GM23338 (cell line): ENCODE measurements at regions not wholly inside any gene's neighbourhood (a gene's known extent, or its start where the extent isn't known, plus 50 kb on each side); places are given as distances from the start of the nearest gene placed in this dataset.

ENCODE experiments used
- ATAC-seq: fragments of 200-7000 bp; cut with Tn5 transposase; 3 replicates; pipeline ENCODE4 v1.9.1; 2020
- DNase-seq: peaks from one replicate; pipeline ENCODE4 v3.0.0-alpha.2; 2015; ENCODE audit warnings: low spot score
- H2AFZ ChIP-seq: fragments of 200-600 bp; sonication (generic); 2 replicates; pipeline ENCODE4 v1.8.0; 2016; ENCODE audit warnings: antibody characterized with exemption, mild to moderate bottlenecking, moderate library complexity
- H3F3A ChIP-seq: fragments of 200-600 bp; sonication (generic); replicated peaks from 2 replicates; pipeline ENCODE4 v1.8.0; 2017; ENCODE audit warnings: antibody characterized with exemption, mixed run types, low read depth
- H3K27ac ChIP-seq: fragments of 200-600 bp; sonication (generic); 2 replicates; pipeline ENCODE4 v1.6.1; 2016; ENCODE audit warnings: low read depth
- H3K27me3 ChIP-seq: fragments of 200-600 bp; sonication (generic); 2 replicates; pipeline ENCODE4 v1.8.0; 2016; ENCODE audit warnings: mild to moderate bottlenecking, mixed run types, moderate library complexity; ENCODE audit not compliant: insufficient read depth
- H3K36me3 ChIP-seq: fragments of 200-600 bp; sonication (generic); 2 replicates; pipeline ENCODE4 v1.8.0; 2016; ENCODE audit warnings: mild to moderate bottlenecking; ENCODE audit not compliant: insufficient read depth
- H3K4me1 ChIP-seq: fragments of 200-600 bp; sonication (generic); 2 replicates; pipeline ENCODE4 v1.8.0; 2016; ENCODE audit warnings: mild to moderate bottlenecking, moderate library complexity; ENCODE audit not compliant: insufficient read depth
- H3K4me2 ChIP-seq: fragments of 200-600 bp; sonication (generic); 2 replicates; pipeline ENCODE4 v1.7.1; 2017; ENCODE audit warnings: mixed run types
- H3K4me3 ChIP-seq: fragments of 200-600 bp; sonication (generic); 2 replicates; pipeline ENCODE4 v1.6.1; 2016; ENCODE audit warnings: mixed run types
- H3K79me2 ChIP-seq: fragments of 200-600 bp; sonication (generic); replicated peaks from 2 replicates; pipeline ENCODE4 v1.8.0; 2017; ENCODE audit warnings: mild to moderate bottlenecking; ENCODE audit not compliant: insufficient read depth
- H3K9me2 ChIP-seq: fragments of 200-600 bp; sonication (generic); 2 replicates; pipeline ENCODE4 v1.8.0; 2017; ENCODE audit not compliant: insufficient read depth
- H4K20me1 ChIP-seq: fragments of 200-600 bp; sonication (generic); replicated peaks from 2 replicates; pipeline ENCODE4 v1.8.0; 2017; ENCODE audit warnings: mild to moderate bottlenecking; ENCODE audit not compliant: insufficient read depth
- H3K27ac Mint-ChIP-seq: 2 replicates; pipeline ENCODE4 v1.8.0; 2020; ENCODE audit warnings: inconsistent platforms, mild to moderate bottlenecking, moderate library complexity, mixed read lengths
- H3K27me3 Mint-ChIP-seq: 3 replicates; pipeline ENCODE4 v1.8.0; 2022; ENCODE audit warnings: low read depth, mild to moderate bottlenecking, moderate library complexity, mixed read lengths, inconsistent platforms; ENCODE audit not compliant: insufficient read depth, poor library complexity
- H3K36me3 Mint-ChIP-seq: 3 replicates; pipeline ENCODE4 v1.8.0; 2021; ENCODE audit warnings: low read depth, mild to moderate bottlenecking, inconsistent platforms, moderate library complexity, mixed read lengths
- H3K4me1 Mint-ChIP-seq: 3 replicates; pipeline ENCODE4 v1.8.0; 2020; ENCODE audit warnings: mild to moderate bottlenecking, inconsistent platforms, mixed read lengths
- H3K4me3 Mint-ChIP-seq: 3 replicates; pipeline ENCODE4 v1.8.0; 2021; ENCODE audit warnings: moderate library complexity, mild to moderate bottlenecking, inconsistent platforms, mixed read lengths
- H3K9me3 Mint-ChIP-seq: 3 replicates; pipeline ENCODE4 v1.8.0; 2020; ENCODE audit warnings: moderate library complexity, mild to moderate bottlenecking, inconsistent platforms, mixed read lengths
- CREB1 ChIP-seq: fragments of 250-450 bp; sonication (Bioruptor Pico); IDR thresholded peaks from 2 replicates; pipeline ENCODE4 v1.5.0; 2020; ENCODE audit warnings: low read depth, mild to moderate bottlenecking, moderate library complexity
- CTCF ChIP-seq, 2 experiments: fragments of 200-600 bp in 1 of 2; sonication (generic) in 1 of 2; conservative IDR thresholded peaks; 2 replicates each; pipeline versions ENCODE4 v1.5.1 to v1.6.1; 2016 to 2017; ENCODE audit warnings: antibody characterized with exemption in 2 of 2, low read depth in 2 of 2, mild to moderate bottlenecking in 2 of 2, moderate library complexity in 1 of 2
- ETS1 ChIP-seq: IDR thresholded peaks from 2 replicates; pipeline ENCODE4 v1.6.1; 2016; ENCODE audit warnings: antibody characterized with exemption
- EZH2 ChIP-seq: fragments of 200-600 bp; sonication (generic); IDR thresholded peaks from one replicate; pipeline ENCODE4 v1.8.0; 2017; ENCODE audit warnings: antibody characterized with exemption, mild to moderate bottlenecking, low read depth; ENCODE audit not compliant: unreplicated experiment
- EZH2phosphoT487 ChIP-seq: fragments of 200-600 bp; sonication (generic); IDR thresholded peaks from one replicate; pipeline ENCODE4 v1.8.1; 2018; ENCODE audit warnings: antibody characterized with exemption; ENCODE audit not compliant: unreplicated experiment
- JUNB ChIP-seq: IDR thresholded peaks from one replicate; pipeline ENCODE4 v1.6.1; 2016; ENCODE audit warnings: antibody characterized with exemption; ENCODE audit not compliant: unreplicated experiment
- NANOG ChIP-seq: IDR thresholded peaks from 2 replicates; pipeline ENCODE4 v1.6.1; 2016; ENCODE audit warnings: antibody characterized with exemption, borderline replicate concordance
- POLR2AphosphoS5 ChIP-seq: IDR thresholded peaks from 2 replicates; pipeline ENCODE4 v1.6.1; 2016; ENCODE audit warnings: antibody characterized with exemption, low read depth
- REST ChIP-seq: IDR thresholded peaks from one replicate; pipeline ENCODE4 v1.6.1; 2018; ENCODE audit warnings: antibody characterized with exemption; ENCODE audit not compliant: unreplicated experiment
- STAT1 ChIP-seq: IDR thresholded peaks from one replicate; pipeline ENCODE4 v1.6.1; 2016; ENCODE audit warnings: antibody characterized with exemption; ENCODE audit not compliant: unreplicated experiment
- ZNF114 ChIP-seq: fragments of 250-450 bp; sonication (Bioruptor Pico); IDR thresholded peaks from 2 replicates; pipeline ENCODE4 v1.5.0; 2020; ENCODE audit warnings: mild to moderate bottlenecking, moderate library complexity
- ZNF331 ChIP-seq: fragments of 250-450 bp; sonication (Bioruptor Pico); IDR thresholded peaks from 2 replicates; pipeline ENCODE4 v1.5.0; 2020; ENCODE audit warnings: low read depth, mild to moderate bottlenecking, moderate library complexity
- ZNF462 ChIP-seq: fragments of 250-450 bp; sonication (Bioruptor Pico); IDR thresholded peaks from 2 replicates; pipeline ENCODE4 v1.5.0; 2020; ENCODE audit warnings: mild to moderate bottlenecking, moderate library complexity

GRCh38 chr22:27424319-27424718 is 377.2 kb downstream of the MN1 start:
- no peaks in the 10 kb centered on the region for H4K20me1 ChIP-seq
- no peaks in the 10 kb centered on the region for H3K4me1 ChIP-seq
- Mint-ChIP-seq H3K4me3 (no peak overlapping the region), H3K27me3 (peaks cover 9% of the 10 kb centered on the region), H3K4me1 (peaks cover 2% of the 10 kb centered on the region; the same call in 2 of the 3 replicates), H3K36me3 (no peaks in the 10 kb centered on the region; the same call in 2 of the 3 replicates), H3K27ac (no peak overlapping the region), H3K9me3 (peaks cover 8% of the 10 kb centered on the region; the same call in 2 of the 3 replicates)
- ATAC-seq (no peak), DNase-seq (no peak)
- no peaks in the 10 kb centered on the region for H3F3A ChIP-seq
- H3K4me3 ChIP-seq, result no peak overlapping the region
- H2AFZ ChIP-seq, result no peak overlapping the region
- H3K4me2 ChIP-seq, result no peak overlapping the region
- no peaks in the 10 kb centered on the region for H3K9me2 ChIP-seq
- H3K36me3 ChIP-seq, result no peaks in the 10 kb centered on the region; the same call in 1 of the 2 replicates
- no peaks in the 10 kb centered on the region for H3K79me2 ChIP-seq
- no peak for TF ChIP-seq REST
- TF ChIP-seq CTCF (conservative IDR thresholded peaks at IDR 0.05; ENCODE audit: low read depth in 2 of 2), result no peak
- no peak for TF ChIP-seq ETS1
- TF ChIP-seq JUNB, result no peak
- no peak for TF ChIP-seq STAT1
- no peak for TF ChIP-seq CREB1 (CRISPR knock-in tag)
- no peak for TF ChIP-seq ZNF462 (CRISPR knock-in tag)
- no peak for TF ChIP-seq EZH2
- TF ChIP-seq NANOG, result no peak
- TF ChIP-seq ZNF331 (CRISPR knock-in tag), result no peak
- no peak for TF ChIP-seq ZNF114 (CRISPR knock-in tag)
- no peak for TF ChIP-seq EZH2phosphoT487
- TF ChIP-seq POLR2AphosphoS5, result no peak
- H3K27me3 ChIP-seq, result no peaks in the 10 kb centered on the region
- H3K27ac ChIP-seq, result no peak overlapping the region
